GM12878 (cell line): ENCODE measurements at regions not wholly inside any gene's neighbourhood (a gene's known extent, or its start where the extent isn't known, plus 50 kb on each side); places are given as distances from the start of the nearest gene placed in this dataset.

Experiments
- ATAC-seq: fragments of 200-7000 bp; cut with Tn5 transposase; 3 replicates; pipeline ENCODE4 v1.9.1; 2020; ENCODE audit warnings: mild to moderate bottlenecking, moderate library complexity
- BruUV-seq: library from RNA; stranded (reverse); fragments of 400-500 nt; replicated peaks from 2 replicates; lab custom pipeline; 2021; lab: Mats Ljungman, UMichigan
- CTCF ChIA-PET: fragments of 300-600 bp; sonication (Branson Sonifier 250); formaldehyde crosslinking; extraction: SDS; loops from one replicate; lab custom pipeline; 2021; ENCODE audit warnings: inconsistent platforms; lab: Yijun Ruan, JAX
- POLR2A ChIA-PET: fragments of 350-600 bp; formaldehyde crosslinking; extraction: SDS; loops from one replicate; lab custom pipeline; 2021; ENCODE audit warnings: inconsistent platforms; lab: Charles Lee
- RAD21 ChIA-PET: fragments of 300-600 bp; sonication (Branson Sonifier 250); formaldehyde crosslinking; loops from one replicate; lab custom pipeline; 2023; ENCODE audit warnings: antibody characterized with exemption; ENCODE audit not compliant: unreplicated experiment; lab: Charles Lee
- SMC1A ChIA-PET: fragments of 300-600 bp; sonication (Branson Sonifier 250); formaldehyde crosslinking; loops from one replicate; lab custom pipeline; 2023; ENCODE audit not compliant: unreplicated experiment, uncharacterized antibody; lab: Charles Lee
- DNase-seq: peaks from one replicate; pipeline ENCODE4 v3.0.0-alpha.2; 2011; ENCODE audit warnings: low read depth, low spot score
- FAIRE-seq: peaks from 3 replicates; lab custom pipeline; 2011; peaks lifted over from hg19 to GRCh38; lab: Jason Lieb, UNC
- H2AFZ ChIP-seq: 2 replicates; pipeline ENCODE4 v1.6.0; 2011; ENCODE audit warnings: low read depth, low read length, control low read depth; ENCODE audit not compliant: control insufficient read depth
- H3K27ac ChIP-seq: 2 replicates; pipeline ENCODE4 v1.5.1; 2011; ENCODE audit warnings: control low read depth; ENCODE audit not compliant: control insufficient read depth, insufficient read depth
- H3K27me3 ChIP-seq, 2 experiments: replicated peaks in 1 of 2; 2 replicates each; pipeline versions ENCODE4 v1.6.0 to v1.6.1; 2011; ENCODE audit warnings: low read length in 1 of 2; ENCODE audit not compliant: control insufficient read depth in 2 of 2, insufficient read depth in 2 of 2
- H3K36me3 ChIP-seq, 2 experiments: 2 replicates each; pipeline ENCODE4 v1.5.1; 2011; ENCODE audit warnings: low read length in 1 of 2; ENCODE audit not compliant: control insufficient read depth in 2 of 2, insufficient read depth in 2 of 2
- H3K4me1 ChIP-seq: 2 replicates; pipeline ENCODE4 v1.6.1; 2011; ENCODE audit warnings: mild to moderate bottlenecking, low read length, moderate library complexity, mixed read lengths; ENCODE audit not compliant: control insufficient read depth, insufficient read depth
- H3K4me2 ChIP-seq: 2 replicates; pipeline ENCODE4 v1.6.0; 2011; ENCODE audit warnings: control low read depth; ENCODE audit not compliant: control insufficient read depth, insufficient read depth
- H3K4me3 ChIP-seq: fragments of 200-600 bp; sonication (generic); 2 replicates; pipeline ENCODE4 v1.5.1; 2016
- H3K79me2 ChIP-seq: 2 replicates; pipeline ENCODE4 v1.6.0; 2011; ENCODE audit warnings: low read length; ENCODE audit not compliant: control insufficient read depth, insufficient read depth
- H3K9ac ChIP-seq: 2 replicates; pipeline ENCODE4 v1.8.0; 2011; ENCODE audit warnings: low read length, control low read depth, mixed read lengths; ENCODE audit not compliant: control insufficient read depth, insufficient read depth
- H3K9me3 ChIP-seq: replicated peaks from 3 replicates; pipeline ENCODE4 v1.5.1; 2011; ENCODE audit warnings: mild to moderate bottlenecking, low read length; ENCODE audit not compliant: control insufficient read depth, insufficient read depth
- H4K20me1 ChIP-seq: 2 replicates; pipeline ENCODE4 v1.6.0; 2011; ENCODE audit not compliant: control insufficient read depth, insufficient read depth
- CBX5 ChIP-seq: sonication (generic); IDR thresholded peaks from 2 replicates; pipeline ENCODE4 v1.6.1; 2016; ENCODE audit warnings: low read depth, moderate library complexity, mild to moderate bottlenecking, inconsistent platforms
- EED ChIP-seq: sonication (generic); IDR thresholded peaks from 2 replicates; pipeline ENCODE4 v1.6.1; 2016; ENCODE audit warnings: antibody characterized with exemption, low read depth
- GATAD2B ChIP-seq: fragments of 450-650 bp; conservative IDR thresholded peaks from 2 replicates; pipeline ENCODE4 v1.6.1; 2017; ENCODE audit warnings: low read depth, mild to moderate bottlenecking, moderate library complexity
- IRF3 ChIP-seq: fragments of 450-650 bp; IDR thresholded peaks from 2 replicates; pipeline ENCODE4 v1.6.1; 2014; ENCODE audit warnings: mild to moderate bottlenecking
- KLF5 ChIP-seq: fragments of 450-650 bp; IDR thresholded peaks from 2 replicates; pipeline ENCODE4 v1.6.1; 2014; ENCODE audit warnings: mild to moderate bottlenecking; ENCODE audit not compliant: partially characterized antibody
- MEF2A ChIP-seq: IDR thresholded peaks from 2 replicates; pipeline ENCODE4 v1.6.1; 2011; ENCODE audit warnings: low read depth, mild to moderate bottlenecking, low read length, moderate library complexity; ENCODE audit not compliant: insufficient read depth
- MTA2 ChIP-seq: fragments of 450-650 bp; IDR thresholded peaks from 2 replicates; pipeline ENCODE4 v1.6.1; 2016; ENCODE audit warnings: low read depth, mild to moderate bottlenecking, moderate library complexity
- PBX3 ChIP-seq: IDR thresholded peaks from 2 replicates; pipeline ENCODE4 v1.6.1; 2011; ENCODE audit warnings: mild to moderate bottlenecking, low read depth, low read length, moderate library complexity; ENCODE audit not compliant: insufficient replicate concordance
- POLR2AphosphoS5 ChIP-seq: IDR thresholded peaks from 2 replicates; pipeline ENCODE4 v1.6.1; 2011; ENCODE audit warnings: mild to moderate bottlenecking, low read length, inconsistent platforms
- RELB ChIP-seq: fragments of 450-650 bp; IDR thresholded peaks from 2 replicates; pipeline ENCODE4 v1.6.1; 2017; ENCODE audit warnings: low read depth, mild to moderate bottlenecking, moderate library complexity
- RFX5 ChIP-seq: IDR thresholded peaks from 2 replicates; pipeline ENCODE4 v1.6.1; 2011; ENCODE audit warnings: low read depth, low read length, improper control_type of control experiment
- RUNX3 ChIP-seq: IDR thresholded peaks from 2 replicates; pipeline ENCODE4 v1.6.1; 2012; ENCODE audit warnings: low read length, inconsistent platforms
- SIX5 ChIP-seq: IDR thresholded peaks from 2 replicates; pipeline ENCODE4 v1.6.1; 2011; ENCODE audit warnings: mild to moderate bottlenecking, low read depth, low read length, moderate library complexity; ENCODE audit not compliant: severe bottlenecking
- SKIL ChIP-seq: fragments of 450-650 bp; IDR thresholded peaks from 2 replicates; pipeline ENCODE4 v1.6.1; 2017; ENCODE audit warnings: mild to moderate bottlenecking, low read depth, inconsistent platforms; ENCODE audit not compliant: poor library complexity, severe bottlenecking
- SMARCA5 ChIP-seq: fragments of 450-650 bp; IDR thresholded peaks from 2 replicates; pipeline ENCODE4 v1.6.1; 2017; ENCODE audit warnings: mild to moderate bottlenecking
- SP1 ChIP-seq: IDR thresholded peaks from one replicate; pipeline ENCODE4 v1.6.1; 2011; ENCODE audit warnings: low read depth, low read length
- SREBF2 ChIP-seq: IDR thresholded peaks from 2 replicates; pipeline ENCODE4 v1.6.1; 2012; ENCODE audit warnings: mild to moderate bottlenecking, low read length
- WGBS: methylation state at CpG from one replicate; pipeline ENCODE4 v1.1.6; 2016; ENCODE audit warnings: low lambda C conversion rate; ENCODE audit not compliant: insufficient replicate concordance, insufficient coverage; ENCODE audit errors: missing lambda C conversion rate; 5-methylcytosine and 5-hydroxymethylcytosine counted together
- in situ Hi-C: fragments of 300-500 bp; cut with MboI; formaldehyde crosslinking; loops from 9 replicates; pipeline ENCODE4 v1.14.3; 2018; ENCODE audit warnings: mixed read lengths
- intact Hi-C: fragments of 100-400 bp; cut with micrococcal nuclease; formaldehyde crosslinking; loops from one replicate; pipeline ENCODE4 v1.14.2; 2022; ENCODE audit not compliant: unreplicated experiment

- TF ChIP-seq MEF2A = no peak
- TF ChIP-seq CBX5 = no peak
- TF ChIP-seq PBX3 = no peak
These were observed 215.2 kb upstream of the ROPN1 start (continued) for GRCh38 chr3:124207077-124207476.

- in situ Hi-C loops (no loop called here), intact Hi-C loops (loop anchor here (5.0 kb wide), 1 partner anchor 39 kb away; no protein-coding TSS in a partner anchor)
- ChIA-PET RAD21 (interaction anchor here (1.0 to 2.5 kb wide), 8 partner anchors 36 to 54 kb away, joined by 3 to 10 read pairs (median 3); no protein-coding TSS in a partner anchor), SMC1A (interaction anchor here (0.6 to 3.5 kb wide), 17 partner anchors 10 to 955 kb away, joined by 3 to 17 read pairs (median 4); no protein-coding TSS in a partner anchor), POLR2A (interaction anchor here (1.2 to 2.2 kb wide), 3 partner anchors 48 to 53 kb away, joined by 3 to 6 read pairs (median 6); no protein-coding TSS in a partner anchor), CTCF (interaction anchor here (0.8 to 2.7 kb wide), 11 partner anchors 9 to 192 kb away, joined by 3 to 10 read pairs (median 3); no protein-coding TSS in a partner anchor)
- no TSS peak for BruUV-seq
- Histone ChIP-seq H4K20me1 (no peaks in the 10 kb centered on the region), H3K9ac (peak overlapping the region; percentile 46), H3K4me1 (peaks cover 32% of the 10 kb centered on the region), H3K9me3 (no peaks in the 10 kb centered on the region; the same call in 2 of the 3 replicates), H3K27ac (peak overlapping the region; percentile 75), H2AFZ (peak overlapping the region; percentile 89), H3K79me2 (no peaks in the 10 kb centered on the region), H3K4me2 (peak overlapping the region; percentile 83), H3K4me3 (no peak overlapping the region), H3K27me3 (no peaks in the 10 kb centered on the region), H3K36me3 (no peaks in the 10 kb centered on the region)
- peak; percentile 93 for FAIRE-seq
- 0% methylated on average over 5 of the region's 5 CpGs for WGBS
- ATAC-seq = peak; percentile 98
- DNase-seq = peak; percentile 91
- TF ChIP-seq RFX5 = no peak
- no peak for TF ChIP-seq KLF5
- no peak for TF ChIP-seq SREBF2
- peak; percentile 80 for TF ChIP-seq RUNX3
- peak; percentile 82 for TF ChIP-seq MTA2
- TF ChIP-seq SIX5 = no peak
- TF ChIP-seq SP1 = peak; percentile 17
- no peak for TF ChIP-seq IRF3
- TF ChIP-seq SKIL = peak; percentile 53
- peak; percentile 96 for TF ChIP-seq RELB
- TF ChIP-seq POLR2AphosphoS5 = peak; percentile 35; the same call in 1 of the 2 replicates
- TF ChIP-seq EED = 0 out of 2 replicates have a peak, but pooled peaks have one; percentile 17
- TF ChIP-seq SMARCA5 = no peak
- TF ChIP-seq GATAD2B = peak; percentile 64
These were observed 216.1 kb upstream of the ROPN1 start for GRCh38 chr3:124207873-124208485.
